ENCODE measurements at regions not wholly inside any gene's neighbourhood (a gene's known extent, or its start where the extent isn't known, plus 50 kb on each side); places are given as distances from the start of the nearest gene placed in this dataset.

- peaks cover 26% of the 10 kb centered on the region for H3K4me1 ChIP-seq
- no peak overlapping the region for H3K4me3 ChIP-seq
- DNase-seq (ENCODE audit: low spot score in 2 of 2), result no peak
- WGBS, result 90% methylated on average over 14 of the region's 26 CpGs
- no peak overlapping the region for H3K27ac ChIP-seq
- H3K36me3 ChIP-seq, result no peaks in the 10 kb centered on the region
- TF ChIP-seq EP300 (IDR thresholded peaks at IDR 0.05) (no peak), POLR2A (IDR thresholded peaks at IDR 0.05) (no peak), POLR2AphosphoS5 (IDR thresholded peaks at IDR 0.05) (no peak), CTCF (IDR thresholded peaks at IDR 0.05) (no peak)
- no peaks in the 10 kb centered on the region for H3K27me3 ChIP-seq
- H3K9me3 ChIP-seq, result no peaks in the 10 kb centered on the region
Observed at GRCh38 chr21:43331111-43331961, 95.6 kb downstream of the SIK1 start.

GRCh38 chr21:43330306-43330881 is 96.5 kb downstream of the SIK1 start:
- Histone ChIP-seq H3K4me3 (no peak overlapping the region), H3K27me3 (no peaks in the 10 kb centered on the region), H3K27ac (no peak overlapping the region), H3K9me3 (no peaks in the 10 kb centered on the region), H3K36me3 (no peaks in the 10 kb centered on the region), H3K4me1 (peaks cover 26% of the 10 kb centered on the region)
- WGBS, result 74% methylated on average over 8 of the region's 15 CpGs
- TF ChIP-seq CTCF (IDR thresholded peaks at IDR 0.05) (no peak), POLR2AphosphoS5 (IDR thresholded peaks at IDR 0.05) (no peak), POLR2A (IDR thresholded peaks at IDR 0.05) (no peak)
- DNase-seq (ENCODE audit: low spot score in 2 of 2), result no peak

DNA sequence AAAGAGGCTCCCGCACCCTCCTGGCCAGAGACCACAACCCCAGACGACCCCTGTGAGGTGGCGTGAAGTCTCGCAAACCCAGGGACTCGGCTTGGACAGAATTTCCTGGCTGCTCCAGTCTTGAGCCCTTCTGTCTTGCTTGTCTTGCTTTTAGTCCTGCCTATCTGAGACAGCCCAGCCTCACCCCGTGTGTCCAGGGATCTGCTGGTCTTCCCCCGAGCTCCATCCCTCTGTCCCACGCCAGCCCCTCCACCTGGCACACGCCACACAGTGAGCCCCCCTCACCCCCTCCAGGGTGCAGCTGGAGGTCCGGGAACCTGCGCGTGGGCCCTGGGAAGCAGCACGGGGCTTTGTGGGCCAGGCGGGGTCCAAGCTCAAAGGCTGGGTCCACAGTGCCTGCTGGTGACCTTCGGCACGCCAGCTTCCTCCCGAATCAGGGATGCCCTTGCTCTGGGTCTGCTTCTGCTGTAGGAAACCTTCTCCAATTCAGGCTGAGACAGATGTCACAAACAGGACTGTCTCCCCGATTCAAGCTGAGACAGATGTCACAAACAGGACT is 97.1 kb downstream of the SIK1 start:
- no peaks in the 10 kb centered on the region for H3K9me3 ChIP-seq
- no peak for DNase-seq (ENCODE audit: low spot score in 2 of 2)
- H3K4me3 ChIP-seq, result no peak overlapping the region
- 83% methylated on average over 6 of the region's 18 CpGs for WGBS
- no peak overlapping the region for H3K27ac ChIP-seq
- TF ChIP-seq POLR2A (IDR thresholded peaks at IDR 0.05), result no peak
- no peak for TF ChIP-seq POLR2AphosphoS5 (IDR thresholded peaks at IDR 0.05)
- TF ChIP-seq EP300 (IDR thresholded peaks at IDR 0.05), result no peak
- TF ChIP-seq CTCF (IDR thresholded peaks at IDR 0.05), result no peak
- H3K36me3 ChIP-seq, result no peaks in the 10 kb centered on the region
- H3K4me1 ChIP-seq, result peaks cover 26% of the 10 kb centered on the region
- H3K27me3 ChIP-seq, result no peaks in the 10 kb centered on the region

DNA sequence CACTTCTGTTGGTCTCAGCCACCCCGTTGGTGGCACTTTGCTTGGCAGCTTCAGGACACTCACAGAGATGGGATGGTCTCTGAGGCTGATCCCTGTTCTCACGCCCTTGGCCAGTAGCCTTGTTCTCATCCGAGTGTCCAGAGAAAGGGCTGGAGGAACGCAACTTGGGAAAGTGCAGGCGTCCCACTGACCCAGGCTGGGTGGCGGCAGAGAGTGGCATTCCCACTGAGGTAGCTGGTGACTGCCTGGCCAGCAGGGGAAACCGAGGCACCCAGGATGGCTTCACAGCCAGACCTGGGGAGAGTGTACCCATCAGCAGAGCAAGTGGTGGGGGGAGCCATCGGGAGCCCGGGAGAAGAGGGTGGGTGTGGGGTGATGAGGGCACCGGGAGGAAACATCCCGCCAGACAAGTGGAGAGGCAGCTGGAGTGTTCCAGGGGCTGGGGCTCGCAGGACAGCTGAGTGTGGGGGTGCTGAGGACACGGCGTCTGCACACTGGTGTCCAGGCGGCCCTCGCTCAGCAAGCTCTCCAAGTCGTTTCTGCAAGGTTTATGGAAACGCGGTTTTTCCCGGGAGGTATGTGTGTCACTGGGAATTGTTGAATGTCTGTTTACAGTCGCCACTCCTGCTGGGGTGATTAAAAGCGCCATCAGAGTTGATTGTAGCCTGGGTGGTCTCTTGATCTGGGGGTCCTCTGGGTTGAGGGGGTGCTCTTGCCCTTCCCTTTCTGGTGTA is 97.8 kb downstream of the SIK1 start:
- H3K4me3 ChIP-seq, result no peak overlapping the region
- H3K9me3 ChIP-seq, result no peaks in the 10 kb centered on the region
- no peak for DNase-seq (ENCODE audit: low spot score in 2 of 2)
- no peak overlapping the region for H3K27ac ChIP-seq
- peaks cover 23% of the 10 kb centered on the region for H3K4me1 ChIP-seq
- no peaks in the 10 kb centered on the region for H3K36me3 ChIP-seq
- no peak for TF ChIP-seq EP300 (IDR thresholded peaks at IDR 0.05)
- TF ChIP-seq POLR2A (IDR thresholded peaks at IDR 0.05), result no peak
- no peak for TF ChIP-seq CTCF (IDR thresholded peaks at IDR 0.05)
- TF ChIP-seq POLR2AphosphoS5 (IDR thresholded peaks at IDR 0.05), result no peak
- no peaks in the 10 kb centered on the region for H3K27me3 ChIP-seq
- 86% methylated on average over 21 of the region's 22 CpGs for WGBS
